ENCODE measurements at regions not wholly inside any gene's neighbourhood (a gene's known extent, or its start where the extent isn't known, plus 50 kb on each side); places are given as distances from the start of the nearest gene placed in this dataset.

GRCh38 chr7:35498416-35498815 lies 196.5 kb downstream of the HERPUD2 start:
- no peak for DNase-seq

- DNase-seq: no peak
Measured at GRCh38 chr7:35495844-35496243, 199.1 kb downstream of the HERPUD2 start.

GRCh38 chr7:35495377-35495776 lies 199.6 kb downstream of the HERPUD2 start:
- DNase-seq: no peak

- DNase-seq: no peak
Measured at GRCh38 chr7:35494407-35494806, 200.5 kb downstream of the HERPUD2 start.

- DNase-seq: no peak
Measured at GRCh38 chr7:35492451-35493175, 202.3 kb downstream of the HERPUD2 start.

- no peak for DNase-seq
Measured at GRCh38 chr7:35491233-35491632, 203.7 kb downstream of the HERPUD2 start.

- DNase-seq: no peak
Measured at GRCh38 chr7:35487841-35488240, 207.1 kb downstream of the HERPUD2 start.

GRCh38 chr7:35487402-35487801 lies 207.5 kb downstream of the HERPUD2 start:
- DNase-seq: no peak

- no peak for DNase-seq
Measured at GRCh38 chr7:35485436-35485835, 209.5 kb downstream of the HERPUD2 start.

- no peak for DNase-seq
Measured at GRCh38 chr7:35483568-35483967, 211.4 kb downstream of the HERPUD2 start.

GRCh38 chr7:35482231-35482630 lies 212.7 kb downstream of the HERPUD2 start:
- no peak for DNase-seq

GRCh38 chr7:35480806-35481205 lies 214.1 kb downstream of the HERPUD2 start:
- DNase-seq: no peak

GRCh38 chr7:35477609-35478008 lies 217.3 kb downstream of the HERPUD2 start:
- no peak for DNase-seq

- no peak for DNase-seq
Measured at GRCh38 chr7:35474100-35474499, 220.2 kb upstream of the TBX20 start.

GRCh38 chr7:35468606-35469005 lies 214.7 kb upstream of the TBX20 start:
- DNase-seq: no peak

- DNase-seq: no peak
Measured at GRCh38 chr7:35467456-35467978, 213.6 kb upstream of the TBX20 start.

- peak in 1 of 2 experiments; percentile 16 for DNase-seq
Measured at GRCh38 chr7:35465791-35466336, 212.0 kb upstream of the TBX20 start.

GRCh38 chr7:35463751-35464150 lies 209.9 kb upstream of the TBX20 start:
- DNase-seq: no peak

- DNase-seq: no peak
Measured at GRCh38 chr7:35463176-35463700, 209.3 kb upstream of the TBX20 start.

GRCh38 chr7:35454575-35455385 lies 200.9 kb upstream of the TBX20 start:
- DNase-seq: no peak

GRCh38 chr7:35450456-35451214 lies 196.7 kb upstream of the TBX20 start:
- no peak for DNase-seq

- DNase-seq: no peak
Measured at GRCh38 chr7:35448486-35448885, 194.6 kb upstream of the TBX20 start.

GRCh38 chr7:35446091-35446490 lies 192.2 kb upstream of the TBX20 start:
- no peak for DNase-seq

Measured in SHP77 (cell line).